Sigmoid colon (tissue), 4 donors: ENCODE measurements at regions not wholly inside any gene's neighbourhood (a gene's known extent, or its start where the extent isn't known, plus 50 kb on each side); places are given as distances from the start of the nearest gene placed in this dataset.

ENCODE experiments used
- EP300 ChIP-seq, 4 donors: sonication (generic); formaldehyde crosslinking; IDR thresholded peaks; one replicate each; pipeline ENCODE4 v1.6.1; 2017; ENCODE audit warnings: antibody characterized with exemption in 4 of 4
- POLR2A ChIP-seq, 2 donors: fragments of 450-650 bp; IDR thresholded peaks; one replicate each; pipeline ENCODE4 v1.6.1; 2016; ENCODE audit warnings: antibody characterized with exemption in 2 of 2, mild to moderate bottlenecking in 2 of 2, moderate library complexity in 2 of 2

- TF ChIP-seq EP300 (IDR thresholded peaks at IDR 0.05) (no peak), POLR2A (IDR thresholded peaks at IDR 0.05) (no peak)
These were observed 264.0 kb upstream of the CCDC179 start for GRCh38 chr11:23124249-23124648.
